Hepatic stellate cell (primary cell): ENCODE measurements at regions not wholly inside any gene's neighbourhood (a gene's known extent, or its start where the extent isn't known, plus 50 kb on each side); places are given as distances from the start of the nearest gene placed in this dataset.

ENCODE experiments used
- DNase-seq: peaks from one replicate; pipeline ENCODE4 v3.0.0; 2011; ENCODE audit warnings: low spot score

DNA sequence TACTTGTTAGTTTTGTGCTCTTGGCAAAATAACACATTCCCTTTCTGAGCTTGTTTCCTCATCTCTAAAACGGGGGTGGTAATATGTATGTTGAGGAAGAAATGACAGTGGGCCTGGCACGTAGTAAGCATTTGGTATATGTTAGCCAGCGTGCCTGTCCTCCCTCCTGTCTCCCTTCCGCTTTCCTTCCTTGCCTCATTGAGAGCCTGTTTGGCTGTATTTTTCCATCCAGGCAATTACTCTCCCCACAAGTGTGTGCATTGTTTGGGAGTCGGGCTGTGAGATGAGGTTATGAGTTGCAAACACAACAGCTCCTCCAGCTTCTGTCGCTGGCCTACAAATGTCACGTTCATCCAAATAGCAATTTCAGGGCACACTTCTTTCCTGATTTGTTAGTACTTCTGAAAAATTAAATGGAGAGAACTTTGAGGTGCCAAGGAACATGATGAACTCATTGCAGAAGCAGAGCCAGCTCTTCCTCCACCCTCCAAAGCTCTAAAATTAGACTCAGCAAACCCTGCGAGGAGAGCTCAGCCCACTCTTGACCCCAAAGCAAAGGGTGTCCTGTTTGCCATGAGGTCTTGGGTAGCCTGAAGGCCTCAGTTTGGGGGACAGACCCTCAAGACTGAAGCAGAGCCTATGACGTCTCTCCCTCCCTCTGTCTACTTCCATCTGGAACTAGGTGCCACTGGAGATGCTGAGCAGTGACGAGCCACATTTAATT, 50.7 kb upstream of the TOX2 start:
- no peak for DNase-seq

DNA sequence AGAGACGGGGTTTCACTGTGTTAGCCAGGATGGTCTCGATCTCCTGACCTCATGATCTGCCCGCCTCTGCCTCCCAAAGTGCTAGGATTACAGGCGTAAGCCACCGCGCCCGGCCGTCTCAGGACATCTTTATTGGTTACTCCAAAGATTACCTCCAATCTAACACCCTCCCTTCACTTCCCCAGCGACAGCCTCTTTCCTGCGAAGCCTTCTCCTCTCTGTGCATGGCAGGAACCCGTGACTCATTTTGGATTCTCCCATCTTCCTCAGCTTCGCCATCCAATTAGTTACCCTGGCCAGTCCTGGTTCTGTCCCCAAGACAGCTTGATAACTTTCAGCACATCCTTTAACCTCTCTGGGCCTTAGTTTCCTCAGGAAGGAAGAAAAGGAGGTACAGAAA, 51.3 kb upstream of the TOX2 start:
- no peak for DNase-seq

DNA sequence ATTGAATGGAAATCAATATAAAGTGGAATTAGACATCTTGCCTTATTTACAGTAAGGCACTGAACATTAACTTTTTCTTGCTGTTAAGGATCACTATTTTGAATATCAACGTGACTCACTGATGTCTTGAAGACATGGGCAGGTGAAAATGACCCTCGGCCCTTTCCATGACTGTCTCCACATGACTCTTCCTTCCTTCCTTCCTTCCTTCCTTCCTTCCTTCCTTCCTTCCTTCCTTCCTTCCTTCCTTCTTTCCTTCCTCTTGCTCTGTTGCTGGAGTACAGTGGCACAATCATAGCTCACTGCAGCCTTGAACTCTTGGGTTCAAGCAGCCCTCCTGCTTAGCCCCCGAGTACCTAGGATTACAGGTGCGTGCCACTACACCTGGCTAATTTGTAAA, 52.2 kb upstream of the TOX2 start:
- DNase-seq, result no peak

DNA sequence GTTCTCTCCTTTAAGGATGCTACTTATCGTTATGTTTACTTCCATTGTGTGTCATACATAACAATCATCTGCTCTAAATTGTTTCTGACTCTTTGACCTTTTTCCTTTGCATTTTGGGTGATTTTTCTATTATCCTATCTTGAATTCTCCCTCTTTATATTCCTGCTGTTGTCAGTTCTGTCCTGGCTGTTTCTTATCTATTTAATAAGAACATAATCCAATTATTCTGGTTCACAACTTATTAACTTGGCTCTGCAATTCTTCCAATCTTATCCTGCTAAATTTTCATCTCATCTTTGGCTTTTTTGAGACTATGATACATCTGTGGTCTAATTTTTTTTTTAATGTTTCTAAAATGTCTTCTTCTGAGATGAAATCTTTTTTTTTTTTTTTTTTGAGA, 54.7 kb upstream of the TOX2 start:
- no peak for DNase-seq

DNA sequence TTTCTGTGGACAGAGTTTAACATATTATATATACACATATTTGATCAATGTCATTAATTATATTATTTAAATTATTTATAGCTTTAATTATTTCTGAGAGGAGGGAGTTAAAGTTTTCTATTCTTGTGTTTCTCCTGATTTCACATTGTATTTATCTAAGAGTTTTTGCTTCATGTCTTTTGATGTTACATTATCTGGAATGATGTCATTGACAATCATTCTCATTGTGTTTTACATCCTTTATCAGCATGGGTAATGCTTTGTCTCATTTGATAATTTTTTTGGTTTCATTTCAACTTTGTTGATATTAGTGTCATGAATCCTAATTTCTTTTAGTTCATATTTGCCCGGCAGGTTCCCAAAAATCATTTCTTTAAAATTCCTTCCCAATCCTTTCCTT, 56.7 kb upstream of the TOX2 start:
- DNase-seq, result no peak

DNA sequence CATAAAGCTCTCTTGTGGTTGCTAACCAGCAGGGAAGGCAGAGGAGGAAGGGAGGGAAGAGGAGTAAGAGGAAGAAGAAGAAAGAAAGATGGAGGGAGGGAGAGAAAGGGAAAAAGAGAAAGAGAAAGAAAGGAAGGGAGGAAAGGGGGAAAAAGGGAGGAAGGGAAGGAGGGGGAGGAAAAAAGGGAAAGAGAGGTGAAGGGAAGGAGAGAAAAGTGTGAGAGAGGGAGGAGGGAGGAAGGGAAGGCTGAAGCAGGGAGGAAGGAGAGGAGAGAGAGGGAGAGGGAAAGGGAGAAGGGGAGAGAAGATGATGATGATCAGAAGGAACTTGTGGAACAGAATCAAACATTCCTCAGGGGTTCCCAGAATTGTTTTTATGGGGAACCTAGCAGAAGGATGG, 57.5 kb upstream of the TOX2 start:
- no peak for DNase-seq

DNA sequence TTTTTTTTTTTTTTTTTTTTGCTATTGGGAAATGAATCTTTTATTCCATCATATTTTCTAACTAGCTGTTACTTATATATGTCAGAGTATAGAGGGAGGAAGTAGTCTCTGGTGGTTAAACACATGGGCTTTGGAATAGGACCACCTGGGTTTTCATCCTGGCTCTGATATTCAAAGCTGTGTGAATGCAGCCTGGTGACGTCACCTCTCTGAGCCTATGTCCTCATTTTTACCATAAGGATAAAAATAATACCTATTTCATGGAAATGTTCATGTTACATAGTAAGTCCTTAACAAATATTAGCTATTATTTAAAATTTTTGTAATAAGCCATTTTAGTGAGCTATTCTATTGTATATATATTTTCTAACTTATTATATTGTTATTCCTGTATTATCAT, 58.8 kb upstream of the TOX2 start:
- no peak for DNase-seq

DNA sequence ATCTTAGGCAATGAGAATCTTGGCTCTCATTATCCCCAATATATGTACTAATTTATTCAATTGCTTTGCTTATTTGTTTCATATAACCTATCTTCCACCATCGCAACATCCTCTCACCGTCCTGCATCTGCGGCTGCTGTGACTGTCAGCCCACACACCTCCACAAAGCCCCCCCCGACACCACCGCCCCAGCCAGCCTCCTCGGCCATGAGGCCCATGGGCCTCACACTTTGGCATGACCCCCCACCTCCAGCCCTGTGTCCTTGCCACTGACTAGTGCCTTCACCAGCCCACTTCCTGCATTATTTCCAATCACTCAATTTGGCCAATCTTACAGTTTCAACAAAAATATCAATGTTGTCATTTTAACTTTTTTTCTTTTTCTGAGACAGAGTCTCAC, 60.7 kb upstream of the TOX2 start:
- no peak for DNase-seq

DNA sequence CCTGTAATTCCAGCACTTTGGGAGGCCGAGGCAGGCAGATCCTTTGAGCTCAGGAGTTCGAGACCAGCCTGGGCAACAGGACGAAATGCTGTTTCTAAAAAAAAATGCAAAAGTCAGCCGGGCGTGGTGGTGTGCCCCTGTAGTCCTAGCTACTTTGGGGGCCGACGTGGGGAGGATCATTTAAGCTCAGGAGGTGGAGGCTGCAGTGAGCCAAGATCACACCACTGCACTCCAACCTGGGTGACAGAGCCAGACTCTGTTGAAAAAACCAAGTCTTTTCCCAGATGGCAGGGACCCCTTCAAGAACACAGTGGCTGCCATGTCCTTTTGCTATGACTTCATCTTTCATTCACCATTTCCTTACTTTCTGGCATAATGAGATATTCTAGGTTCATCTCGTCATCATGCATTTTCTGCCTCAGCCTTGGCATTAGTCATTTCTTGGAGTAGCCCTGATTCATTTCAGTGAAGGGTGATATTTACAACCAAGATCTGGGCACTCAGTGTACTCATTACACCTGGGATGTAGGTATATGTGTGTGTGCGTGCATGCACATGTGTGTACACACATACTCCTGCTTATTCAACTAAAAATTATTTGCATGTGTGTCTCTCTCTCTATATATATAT, 61.4 kb upstream of the TOX2 start:
- no peak for DNase-seq

DNA sequence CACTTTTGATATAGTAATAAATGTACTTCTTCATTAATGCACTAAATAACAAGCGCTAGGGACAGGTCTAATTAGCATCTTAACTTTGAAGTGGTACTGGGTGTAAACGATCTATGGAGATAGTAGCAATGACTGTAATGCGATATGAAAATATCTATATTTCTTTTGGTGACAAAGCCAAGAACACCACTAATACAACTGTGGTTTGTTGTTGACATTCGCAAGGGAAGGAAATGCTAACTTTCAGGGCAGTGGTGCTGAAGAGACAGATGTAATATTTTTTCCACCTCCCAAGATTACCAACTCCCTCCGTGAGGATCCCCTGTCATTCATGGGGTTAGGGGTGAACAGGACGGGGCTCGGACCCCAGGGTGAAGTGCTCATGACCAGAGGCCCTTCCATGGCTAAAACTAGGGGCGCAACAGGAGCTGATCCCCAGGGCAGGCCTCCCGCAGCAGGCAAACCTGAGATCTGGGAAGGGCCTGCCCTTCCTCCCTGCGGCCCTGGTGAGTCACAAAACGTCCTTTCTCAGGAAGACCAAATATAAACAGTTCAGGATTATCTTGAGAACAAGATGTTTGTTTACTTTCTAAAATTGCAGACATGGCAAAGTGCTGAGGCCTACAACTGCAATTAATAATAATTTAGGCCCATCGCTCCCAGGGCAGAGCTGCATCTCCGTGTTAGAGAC, 65.0 kb upstream of the TOX2 start:
- DNase-seq, result peak; percentile 54

DNA sequence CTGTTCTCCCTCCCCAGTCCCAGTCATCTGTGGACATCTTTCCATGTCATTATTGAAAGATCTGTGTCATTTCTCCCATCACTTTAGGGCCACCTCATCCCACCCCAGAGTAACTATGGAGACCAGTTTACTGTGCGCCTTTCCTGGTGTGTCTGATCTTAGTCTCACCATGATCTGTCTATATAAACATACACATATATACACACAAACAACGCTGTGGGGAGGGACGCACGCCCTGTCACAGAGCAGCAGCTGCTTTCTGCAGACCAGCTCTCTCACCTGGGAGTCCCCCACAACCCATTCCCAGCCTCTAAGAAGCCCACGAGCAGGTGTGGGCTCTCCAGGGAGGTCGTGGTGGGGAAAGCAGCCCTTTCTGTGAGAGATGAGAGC, 68.1 kb upstream of the TOX2 start:
- DNase-seq, result no peak

DNA sequence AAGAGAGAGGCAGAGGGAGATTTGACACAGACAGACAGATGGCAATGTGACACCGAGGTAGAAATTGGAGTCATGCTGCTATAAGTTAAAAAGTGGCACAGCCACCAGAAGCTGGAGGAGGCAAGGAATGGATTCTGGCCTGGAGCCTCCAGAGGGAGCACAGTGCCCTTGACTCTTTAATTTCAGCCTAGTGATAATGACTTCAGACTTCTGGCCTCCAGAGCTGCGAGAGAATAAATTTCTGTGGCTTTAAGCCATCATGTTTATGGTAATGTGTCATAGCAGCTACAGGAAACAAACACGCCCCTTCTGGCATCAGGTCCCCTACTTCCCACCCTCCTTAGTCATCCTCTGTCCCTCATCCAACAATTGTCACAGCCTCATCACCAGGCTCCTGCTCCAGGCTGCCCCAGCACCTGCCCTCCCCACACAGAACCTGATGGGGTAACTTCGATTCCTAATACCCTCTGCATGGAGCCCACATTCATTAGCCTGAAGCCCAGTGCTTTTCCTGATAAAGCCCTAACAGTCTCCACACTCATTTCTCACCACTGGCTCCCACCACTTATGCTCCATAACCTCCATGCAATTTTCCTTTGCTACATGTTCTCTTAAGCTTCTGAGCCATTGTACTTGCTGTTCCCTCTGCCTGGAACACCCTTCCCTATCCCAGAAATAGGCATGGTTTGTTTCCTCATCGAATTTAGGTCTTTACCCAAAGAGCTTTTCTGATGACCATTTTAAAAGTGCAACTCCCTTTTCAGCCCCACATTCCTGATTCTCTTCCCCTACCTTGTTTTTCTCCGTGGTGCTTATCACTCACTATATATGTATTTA, 69.7 kb upstream of the TOX2 start:
- peak; percentile 15 for DNase-seq

DNA sequence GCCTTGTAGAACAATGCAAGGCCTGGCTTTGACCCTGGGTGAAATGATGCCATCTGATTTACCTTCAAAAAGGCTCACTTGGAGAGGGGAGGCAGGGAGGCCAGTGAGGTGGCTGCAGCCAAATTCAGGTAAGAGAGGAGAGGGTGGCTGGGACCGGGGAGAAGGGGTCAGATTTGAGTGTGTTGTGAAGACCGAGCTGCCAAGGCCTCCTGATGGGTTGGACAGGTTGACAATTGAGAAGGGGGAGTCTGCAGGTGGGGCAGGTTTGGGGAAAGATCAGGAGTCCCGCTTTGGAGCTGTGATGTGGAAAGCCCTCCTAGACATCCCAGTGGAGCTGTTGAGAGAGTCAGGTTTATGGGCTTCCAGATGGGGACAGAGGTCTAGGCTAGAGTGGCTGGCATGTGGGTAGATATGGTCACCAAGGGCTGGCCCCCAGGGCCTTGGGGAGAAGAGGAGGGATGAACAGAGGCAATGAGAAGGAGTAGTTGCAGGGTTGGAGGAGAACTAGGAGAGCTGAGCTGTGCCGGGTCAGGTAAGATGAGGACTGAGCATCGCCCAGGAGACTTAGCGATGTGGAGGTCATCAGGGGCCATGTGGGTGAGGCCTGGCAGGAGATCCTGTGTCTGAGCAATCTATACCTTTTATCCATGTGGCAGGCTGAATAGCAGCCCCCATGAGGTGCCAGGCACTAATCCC, 70.5 kb upstream of the TOX2 start:
- DNase-seq, result no peak

DNA sequence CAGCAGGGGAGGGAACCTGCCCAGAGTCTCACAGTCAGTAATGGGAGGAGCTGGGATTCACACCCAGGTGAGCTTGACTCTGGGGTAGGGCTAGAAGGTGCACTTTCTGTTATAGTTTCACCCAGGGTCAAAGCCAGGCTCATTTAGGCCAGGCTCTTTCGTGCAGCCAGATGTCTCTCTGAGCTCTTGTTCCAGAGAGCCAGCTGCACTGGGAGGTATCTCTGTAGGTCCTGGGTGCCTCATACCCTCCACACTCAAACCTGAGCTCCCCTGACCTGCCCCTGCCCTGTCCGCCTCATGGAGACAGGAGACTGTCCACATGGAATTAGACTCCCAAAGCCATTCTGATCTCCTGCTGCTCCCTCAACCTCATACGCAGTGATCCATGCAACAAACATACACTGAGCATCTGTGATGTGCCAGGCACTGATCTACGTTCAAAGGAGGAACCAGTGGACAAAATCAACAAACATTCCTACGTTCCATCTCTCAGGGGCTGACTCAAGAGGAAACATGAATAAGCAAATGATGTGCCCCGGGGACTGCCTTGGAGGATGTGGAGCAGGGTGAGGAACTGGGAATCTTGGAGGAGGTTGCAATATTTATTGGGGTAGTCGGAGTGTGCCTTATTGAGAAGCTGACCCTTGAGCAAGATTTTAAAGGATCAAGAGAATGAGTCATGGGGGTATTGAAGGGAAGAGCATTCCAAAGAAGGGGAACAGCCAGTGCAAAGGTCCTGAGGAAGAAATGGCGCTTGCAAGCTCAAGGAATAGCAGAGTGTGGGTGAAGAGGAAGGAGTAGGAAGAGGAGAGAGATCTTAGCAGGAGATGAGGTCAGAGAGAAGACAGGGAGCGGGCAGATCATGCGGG, 71.3 kb upstream of the TOX2 start:
- DNase-seq, result peak; percentile 80

DNA sequence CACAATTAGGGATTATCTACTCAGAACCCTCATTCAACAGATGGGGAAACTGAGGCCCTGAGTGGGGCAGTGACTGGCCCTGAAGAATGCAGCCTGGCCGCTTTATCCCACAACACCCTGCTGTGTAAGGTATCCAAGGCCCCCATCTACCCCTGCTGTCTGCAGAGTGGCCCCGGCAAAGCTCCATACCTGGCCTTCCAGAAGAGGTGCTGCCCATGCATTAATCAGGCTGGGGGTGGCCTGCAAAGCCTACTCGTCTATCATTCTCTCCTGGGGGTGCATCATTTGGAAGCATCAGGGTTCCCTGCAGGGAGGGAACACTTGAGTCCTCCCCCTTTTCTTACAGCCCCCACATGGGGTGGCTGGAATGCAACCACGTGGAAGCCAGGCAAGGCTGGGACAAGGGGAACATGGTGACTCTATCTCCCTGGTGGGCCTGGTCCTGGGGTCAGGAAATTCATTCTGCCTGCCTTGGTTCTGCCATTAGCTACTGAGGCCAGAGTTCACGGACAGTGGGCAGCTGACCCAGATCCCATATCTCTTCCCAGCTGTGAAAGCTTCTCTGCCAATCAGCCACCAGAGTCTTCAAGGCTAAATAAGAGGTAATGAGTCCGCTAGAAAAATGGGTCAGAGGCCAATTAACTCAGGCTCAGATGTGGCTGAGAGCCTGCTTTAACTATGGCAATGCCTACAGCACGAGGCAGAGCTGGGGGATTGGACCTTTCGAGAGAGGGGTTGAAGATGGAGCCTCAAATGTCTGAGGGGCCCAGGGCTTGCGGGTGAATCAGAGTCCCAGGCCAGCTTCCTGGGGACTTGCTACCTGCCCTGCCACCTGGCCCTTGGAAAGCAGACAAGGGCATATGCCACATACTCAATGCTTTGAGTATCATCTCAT, 72.3 kb upstream of the TOX2 start:
- DNase-seq, result no peak

DNA sequence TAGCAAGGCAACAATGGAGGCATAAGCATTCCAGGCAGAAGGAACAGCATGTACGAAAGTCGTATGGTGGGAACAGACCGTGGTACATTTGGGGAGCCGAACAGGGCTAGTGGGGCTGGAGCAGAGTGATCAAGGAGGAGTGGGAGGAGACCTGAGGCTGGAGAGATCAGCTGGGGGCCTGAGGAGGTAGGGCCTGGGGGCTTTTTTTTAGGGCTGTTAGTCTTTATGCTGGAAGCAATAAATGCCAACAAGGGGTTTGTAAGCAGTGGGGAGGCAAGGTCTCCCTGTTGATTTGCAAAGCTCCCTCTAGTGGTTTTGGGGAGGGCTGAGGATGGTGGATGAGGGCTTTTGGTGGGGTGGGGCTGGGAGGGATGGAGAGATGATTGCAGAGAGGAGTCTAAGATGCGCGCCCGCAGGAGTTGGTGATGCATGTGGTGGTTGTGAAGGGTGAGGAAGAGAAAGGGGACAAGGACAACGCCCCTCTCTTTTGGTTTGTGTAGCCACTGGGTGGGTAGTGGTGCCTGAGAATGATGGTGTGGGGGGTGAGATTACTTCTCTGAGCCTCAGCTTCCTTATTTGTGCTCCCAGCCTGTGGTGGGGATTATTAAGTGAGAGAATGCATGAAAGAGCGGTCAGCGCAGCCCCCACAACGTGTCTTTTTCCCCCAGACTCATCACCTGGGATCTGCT, 74.1 kb upstream of the TOX2 start:
- DNase-seq, result peak; percentile 46

DNA sequence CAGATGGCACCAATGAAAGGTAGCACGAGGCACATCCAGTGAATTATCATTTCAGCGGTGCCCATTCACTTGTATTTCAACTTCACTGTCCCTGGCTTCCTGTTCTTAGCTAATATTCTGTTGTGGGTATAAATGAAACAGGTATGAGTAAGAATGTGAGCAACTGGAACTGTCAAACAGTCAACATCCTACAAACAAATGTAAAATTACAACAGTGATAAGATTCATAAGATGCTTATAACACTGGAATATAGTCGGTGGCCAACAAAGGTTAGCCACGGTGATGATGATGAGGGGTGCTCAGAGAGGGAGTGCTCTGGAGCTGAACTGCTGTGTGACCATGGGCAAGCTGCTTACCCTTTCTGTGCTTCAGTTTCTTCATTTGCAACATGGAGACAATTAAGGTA, 74.9 kb upstream of the TOX2 start:
- no peak for DNase-seq

DNA sequence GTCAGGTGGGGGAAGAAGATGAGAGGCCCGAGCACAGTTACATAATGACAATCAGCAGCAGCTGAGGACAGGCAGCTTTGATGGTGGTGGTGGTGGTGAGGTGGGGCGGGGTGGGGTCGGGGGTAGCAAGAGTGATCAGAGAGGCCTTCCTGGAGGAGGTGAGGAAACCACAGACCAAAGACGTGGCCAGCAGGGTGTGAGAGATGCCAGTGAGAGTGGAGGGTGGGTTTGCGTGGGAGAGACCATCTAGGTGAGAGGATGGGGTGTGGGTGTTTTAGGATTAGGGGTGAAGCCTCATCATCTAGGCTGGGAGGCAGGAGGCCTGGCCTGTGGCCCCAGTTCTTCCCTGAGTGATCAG, 76.0 kb upstream of the TOX2 start:
- DNase-seq, result no peak
